Body of pancreas (tissue), 4 donors: ENCODE measurements at regions not wholly inside any gene's neighbourhood (a gene's known extent, or its start where the extent isn't known, plus 50 kb on each side); places are given as distances from the start of the nearest gene placed in this dataset.

Source experiments
- CTCF ChIP-seq, 7 experiments: fragments of 450-650 bp in 4 of 7; fragments of 200-600 bp in 3 of 7; sonication (generic) in 3 of 7; IDR thresholded peaks; one replicate each; pipeline ENCODE4 v1.5.1; 2016 to 2019; ENCODE audit warnings: antibody characterized with exemption in 7 of 7
- POLR2A ChIP-seq, 3 donors: fragments of 450-650 bp; IDR thresholded peaks; one replicate each; pipeline ENCODE4 v1.6.1; 2016; ENCODE audit warnings: antibody characterized with exemption in 3 of 3, mild to moderate bottlenecking in 2 of 3

- TF ChIP-seq CTCF (IDR thresholded peaks at IDR 0.05) (no peak), POLR2A (IDR thresholded peaks at IDR 0.05) (no peak)
Measured at GRCh38 chr9:99677281-99677680, 144.4 kb upstream of the NR4A3 start.
